SK-N-SH (cell line): ENCODE measurements at regions not wholly inside any gene's neighbourhood (a gene's known extent, or its start where the extent isn't known, plus 50 kb on each side); places are given as distances from the start of the nearest gene placed in this dataset.

ENCODE experiments used
- CTCF ChIP-seq: fragments of 200-600 bp; sonication (generic); IDR thresholded peaks from 2 replicates; pipeline ENCODE4 v1.6.1; 2017; ENCODE audit warnings: antibody characterized with exemption, mild to moderate bottlenecking, moderate library complexity
- EZH2phosphoT487 ChIP-seq: fragments of 200-600 bp; sonication (generic); IDR thresholded peaks from 2 replicates; pipeline ENCODE4 v1.6.1; 2017; ENCODE audit warnings: low read depth, mixed run types, mild to moderate bottlenecking, antibody characterized with exemption, moderate library complexity, borderline replicate concordance
- GABPA ChIP-seq: IDR thresholded peaks from 2 replicates; pipeline ENCODE4 v1.4.0; 2012; ENCODE audit warnings: low read depth, mild to moderate bottlenecking
- MAX ChIP-seq: IDR thresholded peaks from 2 replicates; pipeline ENCODE4 v1.4.0; 2012; ENCODE audit warnings: low read depth
- MXI1 ChIP-seq: IDR thresholded peaks from 2 replicates; pipeline ENCODE4 v1.6.1; 2012; ENCODE audit warnings: mild to moderate bottlenecking, low read depth, low read length, improper control_type of control experiment
- TAF1 ChIP-seq: IDR thresholded peaks from 2 replicates; pipeline ENCODE4 v1.6.1; 2012; ENCODE audit warnings: low read depth, mild to moderate bottlenecking, low read length, moderate library complexity, borderline replicate concordance
- YY1 ChIP-seq: IDR thresholded peaks from 2 replicates; pipeline ENCODE4 v1.4.0; 2012; ENCODE audit warnings: low read depth, mild to moderate bottlenecking
- ZBTB33 ChIP-seq: IDR thresholded peaks from 2 replicates; pipeline ENCODE4 v1.4.0; 2012; ENCODE audit warnings: low read depth, borderline replicate concordance

- TF ChIP-seq ZBTB33 (no peak), MXI1 (no peak), TAF1 (no peak), EZH2phosphoT487 (no peak), YY1 (no peak), CTCF (no peak), GABPA (no peak), MAX (no peak)
Measured at GRCh38 chr2:188189356-188189755, 102.3 kb upstream of the GULP1 start.
